HG03558 (cell line): ENCODE measurements at regions not wholly inside any gene's neighbourhood (a gene's known extent, or its start where the extent isn't known, plus 50 kb on each side); places are given as distances from the start of the nearest gene placed in this dataset.
"Not testable (repeated sequence)": the region's sequence is repeated elsewhere in the genome, so short reads cannot be mapped to it uniquely, and the experiment has no call there.

ENCODE experiments used
- ATAC-seq: cut with Tn5 transposase; IDR thresholded peaks from one replicate; pipeline ENCODE4 v1.9.1; 2021; ENCODE audit warnings: moderate number of reproducible peaks; ENCODE audit not compliant: unreplicated experiment; ENCODE audit errors: extremely low read depth

DNA sequence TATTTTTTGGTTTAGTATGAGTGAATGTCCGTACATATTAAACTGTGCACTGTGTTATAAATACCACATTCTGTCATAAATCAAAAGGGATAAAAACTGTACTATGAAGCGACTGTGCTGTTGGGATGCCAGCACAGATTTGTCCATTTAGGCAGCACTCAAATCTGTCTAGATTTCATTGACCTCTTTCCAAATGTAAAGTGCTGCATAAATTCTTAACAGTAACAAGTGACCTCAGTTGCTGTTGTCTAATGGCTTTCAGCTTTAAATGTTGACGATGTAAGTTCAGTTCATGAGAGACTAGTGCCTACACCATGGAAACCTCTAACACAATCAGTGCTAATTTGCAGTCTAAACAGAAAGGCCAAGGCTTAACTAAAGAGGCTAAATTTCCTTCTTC lies 531.4 kb upstream of the LMO3 start:
- no peak for ATAC-seq

- ATAC-seq: no peak
Measured at GRCh38 chr12:17134315-17134714, 528.4 kb upstream of the LMO3 start.

- no peak for ATAC-seq
Measured at GRCh38 chr12:17132336-17132735, 526.4 kb upstream of the LMO3 start.

DNA sequence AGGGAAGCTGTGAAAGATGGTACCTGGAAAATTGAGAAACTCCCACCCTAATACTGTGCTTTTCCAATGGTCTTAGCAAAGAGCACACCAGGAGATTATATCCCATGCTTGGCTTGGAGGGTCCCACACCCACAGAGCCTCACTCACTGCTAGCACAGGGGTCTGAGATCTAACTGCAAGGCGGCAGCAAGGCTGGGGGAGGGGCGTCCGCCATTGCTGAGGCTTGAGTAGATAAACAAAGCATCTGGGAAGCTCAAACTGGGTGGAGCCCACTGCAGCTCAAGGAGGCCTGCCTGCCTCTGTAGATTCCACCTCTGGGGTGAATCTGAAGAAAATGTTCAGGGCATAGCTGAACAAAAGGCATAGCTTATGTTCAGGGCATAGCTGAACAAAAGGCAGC lies 510.6 kb upstream of the LMO3 start:
- ATAC-seq: not testable (repeated sequence)

DNA sequence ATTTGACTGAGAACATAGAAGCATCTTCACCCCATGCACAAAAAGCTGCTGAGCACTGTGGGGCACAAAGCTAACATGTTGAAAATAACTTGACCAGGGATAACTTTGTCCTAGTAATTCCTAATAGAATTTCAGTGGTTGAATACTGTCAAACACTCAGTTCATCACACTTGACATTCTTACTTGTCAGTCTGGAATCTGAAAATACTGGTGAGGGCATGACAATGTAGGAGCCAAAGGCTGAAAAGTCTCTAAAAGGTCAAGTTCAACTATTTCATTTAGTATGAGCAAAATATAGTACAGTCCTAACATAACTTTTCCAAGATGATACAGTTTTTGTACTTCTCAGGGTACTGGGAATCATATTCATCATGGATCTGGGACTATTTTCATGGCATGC lies 504.4 kb upstream of the LMO3 start:
- ATAC-seq: no peak

GRCh38 chr12:17108877-17109541 lies 503.0 kb upstream of the LMO3 start:
- ATAC-seq: no peak

DNA sequence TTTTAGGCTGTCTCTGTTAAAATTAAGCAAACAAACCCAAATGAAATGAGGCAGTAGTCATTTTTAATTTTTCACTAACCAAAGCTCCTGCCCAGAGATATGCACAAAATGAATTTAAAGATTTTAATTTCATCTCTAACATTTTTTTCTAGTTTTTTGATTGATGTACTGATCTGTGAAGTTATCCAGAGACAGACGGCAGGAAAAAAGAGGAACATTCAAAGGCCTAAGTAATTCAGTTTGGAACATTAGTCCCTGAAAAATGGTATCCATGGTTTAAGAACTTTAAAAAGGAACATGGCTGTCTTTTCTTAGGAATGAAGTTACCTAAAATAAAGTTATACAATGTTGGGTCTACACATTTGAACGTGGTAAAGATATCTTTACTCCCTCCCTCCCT lies 498.8 kb upstream of the LMO3 start:
- ATAC-seq: no peak

GRCh38 chr12:17097674-17098073 lies 491.7 kb upstream of the LMO3 start:
- no peak for ATAC-seq

- ATAC-seq: no peak
Measured at GRCh38 chr12:17084831-17085230, 478.9 kb upstream of the LMO3 start.

DNA sequence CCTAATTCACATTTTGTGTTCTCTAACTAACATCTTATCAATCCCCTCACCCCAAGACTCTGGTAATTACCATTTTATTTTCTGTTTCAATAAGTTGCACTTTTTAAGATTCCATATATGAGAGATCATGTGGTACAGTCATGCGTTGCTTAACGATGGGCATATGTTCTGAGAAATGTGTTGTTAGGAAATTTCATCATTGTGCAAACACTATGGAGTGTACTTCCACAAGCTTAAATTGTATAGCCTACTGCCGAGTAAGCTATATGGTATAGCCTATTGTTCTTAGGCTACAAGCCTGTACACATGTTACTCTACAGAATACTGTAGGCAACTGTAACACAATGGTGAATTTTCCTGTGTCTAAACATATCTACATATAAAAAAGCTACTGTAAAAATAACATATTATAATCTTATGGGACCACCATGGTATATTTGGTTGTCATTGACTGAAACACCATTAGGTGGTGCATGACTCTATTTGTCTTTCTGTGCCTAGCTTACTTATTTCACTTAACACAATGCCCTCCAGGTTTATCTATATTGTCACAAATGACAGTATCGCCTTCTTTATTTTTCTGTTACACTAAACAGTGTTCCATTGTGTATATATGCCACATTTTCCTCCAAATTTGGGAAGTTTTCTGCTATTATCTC lies 473.4 kb upstream of the LMO3 start:
- ATAC-seq: no peak

GRCh38 chr12:17077594-17077993 lies 471.6 kb upstream of the LMO3 start:
- no peak for ATAC-seq

GRCh38 chr12:17076811-17077210 lies 470.8 kb upstream of the LMO3 start:
- no peak for ATAC-seq

- no peak for ATAC-seq
Measured at GRCh38 chr12:17076028-17076744, 470.2 kb upstream of the LMO3 start.

DNA sequence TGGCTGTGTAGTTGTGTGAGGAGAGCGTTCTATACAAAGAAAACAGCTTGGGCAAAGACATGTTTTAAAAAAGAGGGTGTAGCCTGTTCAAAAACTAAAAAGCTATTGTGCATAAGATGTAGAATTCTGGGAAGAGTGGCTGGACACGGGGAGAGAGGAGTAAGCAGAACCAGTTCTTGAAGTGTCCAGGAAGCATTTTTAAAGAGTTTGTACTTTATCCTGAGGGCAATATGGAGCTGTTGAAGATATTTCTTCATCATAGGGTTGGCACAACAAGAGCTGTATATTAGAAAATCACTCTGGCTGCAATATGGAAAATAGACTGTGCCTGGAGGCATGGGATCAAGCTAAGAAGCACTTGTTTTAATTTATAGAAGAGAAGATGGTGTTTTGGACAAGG lies 458.9 kb upstream of the LMO3 start:
- ATAC-seq: no peak

DNA sequence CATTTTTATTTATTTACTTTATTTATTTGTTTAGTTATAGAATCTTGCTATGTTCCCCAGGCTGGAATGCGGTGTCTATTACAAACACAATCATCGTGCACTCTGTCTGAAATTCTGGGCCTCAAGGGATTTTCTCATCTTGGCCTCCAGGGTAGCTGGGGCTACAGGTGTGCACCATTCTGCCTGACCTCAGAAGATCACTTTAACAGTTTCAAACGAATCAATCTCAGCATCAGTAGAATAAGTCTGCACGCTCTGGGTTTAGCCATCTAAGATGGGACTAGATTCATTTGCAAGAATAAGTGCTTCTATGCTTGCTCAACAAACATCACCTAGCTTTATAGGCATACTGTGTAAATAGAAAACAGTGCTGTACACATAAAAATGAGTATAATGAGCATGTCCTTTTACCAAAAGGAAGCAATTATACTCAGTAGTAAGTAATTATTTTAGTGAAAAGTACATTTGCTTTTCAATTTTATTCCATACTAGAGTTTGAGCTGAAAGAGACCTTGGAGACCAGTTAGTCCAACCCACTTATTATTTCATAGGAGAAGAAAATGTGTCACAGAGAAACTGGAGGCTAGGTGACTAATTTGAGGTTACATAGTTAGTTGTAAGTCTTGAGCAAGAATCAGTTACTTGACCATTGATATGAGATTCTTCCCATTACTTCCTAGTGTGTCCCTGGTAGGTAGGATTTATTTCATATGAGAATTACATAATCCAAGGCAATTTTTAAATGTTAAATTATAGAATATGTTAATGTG lies 456.5 kb upstream of the LMO3 start:
- ATAC-seq: no peak

DNA sequence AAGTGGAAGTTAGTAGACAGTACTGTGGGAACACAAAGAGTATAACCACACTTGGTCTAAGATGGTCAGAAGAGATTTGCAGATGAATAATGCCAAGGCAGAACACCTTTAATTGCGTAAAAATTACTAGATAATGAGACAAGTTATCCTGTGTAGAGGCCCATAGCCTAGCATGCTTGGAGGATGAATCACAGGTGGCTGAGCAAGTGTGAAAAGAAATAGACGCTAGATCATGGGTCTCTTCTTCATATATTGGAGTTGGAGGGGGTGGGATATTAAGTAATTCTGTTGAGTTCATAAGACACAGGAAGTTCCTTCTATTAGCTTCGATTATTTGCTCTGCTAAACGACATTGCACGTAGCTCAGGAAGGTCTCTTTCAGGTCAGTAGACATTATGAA lies 454.3 kb upstream of the LMO3 start:
- ATAC-seq: no peak

DNA sequence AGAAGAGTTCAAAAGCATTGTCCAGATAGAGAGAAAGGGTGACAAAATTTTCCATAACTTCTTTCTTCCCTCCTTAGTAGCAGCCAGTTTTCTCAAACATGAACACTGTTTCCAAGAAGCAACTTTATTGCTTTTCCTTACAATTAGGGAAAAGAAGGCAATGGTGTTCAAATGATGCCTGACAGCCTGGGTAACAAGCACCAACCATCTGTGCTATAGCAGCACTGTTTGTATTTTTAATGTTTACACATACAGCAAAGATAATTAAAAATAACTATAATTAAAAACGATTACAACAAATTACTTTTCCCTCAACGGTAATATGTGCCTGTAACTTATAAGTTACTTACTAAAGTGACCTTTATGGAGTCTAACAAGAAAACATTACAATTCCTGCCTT lies 450.6 kb upstream of the LMO3 start:
- ATAC-seq: no peak

DNA sequence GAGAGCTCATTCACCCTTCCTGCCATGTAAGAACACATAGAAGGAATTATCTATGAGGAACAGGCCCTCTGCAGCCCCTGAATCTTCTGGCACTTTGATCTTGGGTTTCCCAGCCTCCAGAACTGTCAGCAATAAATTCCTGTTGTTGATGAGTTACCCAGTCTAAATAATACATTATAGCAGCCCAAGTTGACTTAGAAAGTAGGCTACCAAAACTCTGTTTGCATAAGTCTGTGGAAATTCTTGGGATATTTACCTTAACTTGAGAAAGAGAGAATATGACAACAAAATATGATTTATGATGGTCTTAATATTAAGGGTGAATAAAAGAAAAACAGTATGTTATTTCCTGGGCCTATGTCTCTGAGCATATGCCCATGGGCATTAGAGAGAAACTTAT lies 433.0 kb upstream of the LMO3 start:
- ATAC-seq: no peak

- no peak for ATAC-seq
Measured at GRCh38 chr12:17035372-17035771, 429.4 kb upstream of the LMO3 start.

GRCh38 chr12:17030338-17030737 lies 424.4 kb upstream of the LMO3 start:
- no peak for ATAC-seq

- ATAC-seq: no peak
Measured at GRCh38 chr12:17028348-17028747, 422.4 kb upstream of the LMO3 start.
